ENCODE measurements at regions not wholly inside any gene's neighbourhood (a gene's known extent, or its start where the extent isn't known, plus 50 kb on each side); places are given as distances from the start of the nearest gene placed in this dataset.
"Not testable (repeated sequence)": the region's sequence is repeated elsewhere in the genome, so short reads cannot be mapped to it uniquely, and the experiment has no call there.

DNA sequence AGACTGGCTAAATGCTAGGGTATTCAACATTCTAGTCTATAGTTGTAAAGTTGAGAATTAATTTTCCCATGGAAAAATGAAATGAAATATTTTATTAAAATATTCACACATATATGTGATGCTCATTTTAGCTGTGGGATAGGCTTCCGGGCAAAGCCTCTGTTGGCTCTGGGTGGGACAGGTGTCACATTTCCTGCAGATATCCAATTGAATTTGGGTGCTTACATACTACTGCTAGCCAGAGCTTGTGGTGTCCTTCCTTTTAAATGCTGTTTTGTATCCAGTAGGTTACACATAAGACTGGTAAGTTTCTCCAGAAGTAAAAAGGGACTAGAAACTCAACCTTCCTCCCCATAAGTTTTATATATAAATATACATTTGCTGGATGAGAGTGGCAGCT, 73.8 kb downstream of the RPRM start:
- Histone ChIP-seq H3K4me2 (no peak overlapping the region), H3F3A (replicated peaks; ENCODE audit: insufficient read depth) (no peaks in the 10 kb centered on the region), H3K9ac (no peak overlapping the region), H4K20me1 (ENCODE audit: insufficient read depth) (no peaks in the 10 kb centered on the region), H3K27me3 (ENCODE audit: insufficient read depth) (no peaks in the 10 kb centered on the region), H3K79me2 (ENCODE audit: insufficient read depth) (no peaks in the 10 kb centered on the region), H3K4me3 (ENCODE audit: low read depth in 2 of 2, low read length in 1 of 2) (no peak overlapping the region), H2AFZ (ENCODE audit: low read depth) (no peak overlapping the region), H3K9me2 (no peaks in the 10 kb centered on the region), H3K27ac (ENCODE audit: low read depth in 2 of 2, low read length in 1 of 2) (no peak overlapping the region), H3K4me1 (ENCODE audit: control insufficient read depth in 1 of 2, insufficient read depth in 2 of 2, low read depth in 1 of 2, low read length in 1 of 2) (no peaks in the 10 kb centered on the region), H3K9me3 (no peaks in the 10 kb centered on the region), H3K36me3 (replicated peaks in 1 of 2; ENCODE audit: control insufficient read depth in 1 of 2, insufficient read depth in 2 of 2, low read length in 1 of 2) (no peaks in the 10 kb centered on the region)
- CTCF ChIA-PET = no interaction called here
- POLR2A ChIA-PET = no interaction called here
- WGBS (ENCODE audit: low lambda C conversion rate) = 33% methylated on average over 1 of the region's 1 CpG
- TF ChIP-seq NRF1 (IDR thresholded peaks at IDR 0.05; ENCODE audit: low read depth, low read length) (no peak), ELF1 (IDR thresholded peaks at IDR 0.05) (no peak), RCOR1 (IDR thresholded peaks at IDR 0.05; ENCODE audit: low read length) (no peak), MXI1 (IDR thresholded peaks at IDR 0.05; ENCODE audit: low read depth, low read length) (no peak), FOXJ3 (CRISPR knock-in tag; IDR thresholded peaks at IDR 0.05) (no peak), YY1 (IDR thresholded peaks at IDR 0.05; ENCODE audit: low read depth) (no peak)
- TF ChIP-seq, protein P1, sequence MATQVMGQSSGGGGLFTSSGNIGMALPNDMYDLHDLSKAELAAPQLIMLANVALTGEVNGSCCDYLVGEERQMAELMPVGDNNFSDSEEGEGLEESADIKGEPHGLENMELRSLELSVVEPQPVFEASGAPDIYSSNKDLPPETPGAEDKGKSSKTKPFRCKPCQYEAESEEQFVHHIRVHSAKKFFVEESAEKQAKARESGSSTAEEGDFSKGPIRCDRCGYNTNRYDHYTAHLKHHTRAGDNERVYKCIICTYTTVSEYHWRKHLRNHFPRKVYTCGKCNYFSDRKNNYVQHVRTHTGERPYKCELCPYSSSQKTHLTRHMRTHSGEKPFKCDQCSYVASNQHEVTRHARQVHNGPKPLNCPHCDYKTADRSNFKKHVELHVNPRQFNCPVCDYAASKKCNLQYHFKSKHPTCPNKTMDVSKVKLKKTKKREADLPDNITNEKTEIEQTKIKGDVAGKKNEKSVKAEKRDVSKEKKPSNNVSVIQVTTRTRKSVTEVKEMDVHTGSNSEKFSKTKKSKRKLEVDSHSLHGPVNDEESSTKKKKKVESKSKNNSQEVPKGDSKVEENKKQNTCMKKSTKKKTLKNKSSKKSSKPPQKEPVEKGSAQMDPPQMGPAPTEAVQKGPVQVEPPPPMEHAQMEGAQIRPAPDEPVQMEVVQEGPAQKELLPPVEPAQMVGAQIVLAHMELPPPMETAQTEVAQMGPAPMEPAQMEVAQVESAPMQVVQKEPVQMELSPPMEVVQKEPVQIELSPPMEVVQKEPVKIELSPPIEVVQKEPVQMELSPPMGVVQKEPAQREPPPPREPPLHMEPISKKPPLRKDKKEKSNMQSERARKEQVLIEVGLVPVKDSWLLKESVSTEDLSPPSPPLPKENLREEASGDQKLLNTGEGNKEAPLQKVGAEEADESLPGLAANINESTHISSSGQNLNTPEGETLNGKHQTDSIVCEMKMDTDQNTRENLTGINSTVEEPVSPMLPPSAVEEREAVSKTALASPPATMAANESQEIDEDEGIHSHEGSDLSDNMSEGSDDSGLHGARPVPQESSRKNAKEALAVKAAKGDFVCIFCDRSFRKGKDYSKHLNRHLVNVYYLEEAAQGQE (IDR thresholded peaks at IDR 0.05; ENCODE audit: low read depth, low read length) = no peak
- no peak for DNase-seq

DNA sequence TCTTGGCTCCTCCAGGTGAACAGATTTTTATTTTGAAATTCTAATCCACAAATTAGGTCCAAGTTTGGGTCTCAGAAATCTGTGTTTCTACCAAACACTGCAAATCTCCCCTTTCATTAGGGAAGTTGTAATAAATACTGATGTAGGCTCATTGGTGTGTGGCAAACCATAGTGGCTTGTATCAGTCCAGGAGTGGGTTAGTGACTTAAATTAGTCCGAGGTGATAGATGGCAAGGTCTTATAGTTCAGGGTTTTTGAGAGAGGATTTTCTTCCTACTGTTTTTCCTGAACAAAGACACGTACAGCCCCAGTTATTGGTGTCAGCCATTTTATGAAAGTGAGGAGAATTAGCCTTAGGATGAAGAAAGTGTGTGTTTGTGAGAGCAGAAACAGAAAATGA, 74.6 kb downstream of the RPRM start:
- H4K20me1 ChIP-seq (ENCODE audit: insufficient read depth) = no peaks in the 10 kb centered on the region
- H3K9ac ChIP-seq = no peak overlapping the region
- no peak overlapping the region for H3K4me3 ChIP-seq (ENCODE audit: low read depth in 2 of 2, low read length in 1 of 2)
- no peaks in the 10 kb centered on the region for H3K27me3 ChIP-seq (ENCODE audit: insufficient read depth)
- H3K9me2 ChIP-seq = no peaks in the 10 kb centered on the region
- H3K27ac ChIP-seq (ENCODE audit: low read depth in 2 of 2, low read length in 1 of 2) = no peak overlapping the region
- no peaks in the 10 kb centered on the region for H3K36me3 ChIP-seq (replicated peaks in 1 of 2; ENCODE audit: control insufficient read depth in 1 of 2, insufficient read depth in 2 of 2, low read length in 1 of 2)
- ChIA-PET POLR2A (no interaction called here), CTCF (no interaction called here)
- no peak for DNase-seq
- no peaks in the 10 kb centered on the region for H3K9me3 ChIP-seq
- no peaks in the 10 kb centered on the region for H3K4me1 ChIP-seq (ENCODE audit: control insufficient read depth in 1 of 2, insufficient read depth in 2 of 2, low read depth in 1 of 2, low read length in 1 of 2)
- 13% methylated on average over 2 of the region's 2 CpGs for WGBS (ENCODE audit: low lambda C conversion rate)
- no peak overlapping the region for H3K4me2 ChIP-seq
- TF ChIP-seq, protein P2, sequence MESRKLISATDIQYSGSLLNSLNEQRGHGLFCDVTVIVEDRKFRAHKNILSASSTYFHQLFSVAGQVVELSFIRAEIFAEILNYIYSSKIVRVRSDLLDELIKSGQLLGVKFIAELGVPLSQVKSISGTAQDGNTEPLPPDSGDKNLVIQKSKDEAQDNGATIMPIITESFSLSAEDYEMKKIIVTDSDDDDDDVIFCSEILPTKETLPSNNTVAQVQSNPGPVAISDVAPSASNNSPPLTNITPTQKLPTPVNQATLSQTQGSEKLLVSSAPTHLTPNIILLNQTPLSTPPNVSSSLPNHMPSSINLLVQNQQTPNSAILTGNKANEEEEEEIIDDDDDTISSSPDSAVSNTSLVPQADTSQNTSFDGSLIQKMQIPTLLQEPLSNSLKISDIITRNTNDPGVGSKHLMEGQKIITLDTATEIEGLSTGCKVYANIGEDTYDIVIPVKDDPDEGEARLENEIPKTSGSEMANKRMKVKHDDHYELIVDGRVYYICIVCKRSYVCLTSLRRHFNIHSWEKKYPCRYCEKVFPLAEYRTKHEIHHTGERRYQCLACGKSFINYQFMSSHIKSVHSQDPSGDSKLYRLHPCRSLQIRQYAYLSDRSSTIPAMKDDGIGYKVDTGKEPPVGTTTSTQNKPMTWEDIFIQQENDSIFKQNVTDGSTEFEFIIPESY (IDR thresholded peaks at IDR 0.05; ENCODE audit: borderline replicate concordance, low read depth) = no peak
- TF ChIP-seq FOXM1 (IDR thresholded peaks at IDR 0.05; ENCODE audit: low read depth) = no peak
- no peak for TF ChIP-seq FOSL2 (IDR thresholded peaks at IDR 0.05; ENCODE audit: borderline replicate concordance, low read depth)
- no peak for TF ChIP-seq GABPA (IDR thresholded peaks at IDR 0.05; ENCODE audit: low read depth)
- TF ChIP-seq, protein P3, sequence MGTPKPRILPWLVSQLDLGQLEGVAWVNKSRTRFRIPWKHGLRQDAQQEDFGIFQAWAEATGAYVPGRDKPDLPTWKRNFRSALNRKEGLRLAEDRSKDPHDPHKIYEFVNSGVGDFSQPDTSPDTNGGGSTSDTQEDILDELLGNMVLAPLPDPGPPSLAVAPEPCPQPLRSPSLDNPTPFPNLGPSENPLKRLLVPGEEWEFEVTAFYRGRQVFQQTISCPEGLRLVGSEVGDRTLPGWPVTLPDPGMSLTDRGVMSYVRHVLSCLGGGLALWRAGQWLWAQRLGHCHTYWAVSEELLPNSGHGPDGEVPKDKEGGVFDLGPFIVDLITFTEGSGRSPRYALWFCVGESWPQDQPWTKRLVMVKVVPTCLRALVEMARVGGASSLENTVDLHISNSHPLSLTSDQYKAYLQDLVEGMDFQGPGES (IDR thresholded peaks at IDR 0.05; ENCODE audit: low read depth, low read length) = no peak
- no peak for TF ChIP-seq MXI1 (IDR thresholded peaks at IDR 0.05; ENCODE audit: low read depth, low read length)
- H3K79me2 ChIP-seq (ENCODE audit: insufficient read depth) = no peaks in the 10 kb centered on the region
- no peak overlapping the region; the same call in 1 of the 2 replicates for H2AFZ ChIP-seq (ENCODE audit: low read depth)
- no peaks in the 10 kb centered on the region for H3F3A ChIP-seq (replicated peaks; ENCODE audit: insufficient read depth)

DNA sequence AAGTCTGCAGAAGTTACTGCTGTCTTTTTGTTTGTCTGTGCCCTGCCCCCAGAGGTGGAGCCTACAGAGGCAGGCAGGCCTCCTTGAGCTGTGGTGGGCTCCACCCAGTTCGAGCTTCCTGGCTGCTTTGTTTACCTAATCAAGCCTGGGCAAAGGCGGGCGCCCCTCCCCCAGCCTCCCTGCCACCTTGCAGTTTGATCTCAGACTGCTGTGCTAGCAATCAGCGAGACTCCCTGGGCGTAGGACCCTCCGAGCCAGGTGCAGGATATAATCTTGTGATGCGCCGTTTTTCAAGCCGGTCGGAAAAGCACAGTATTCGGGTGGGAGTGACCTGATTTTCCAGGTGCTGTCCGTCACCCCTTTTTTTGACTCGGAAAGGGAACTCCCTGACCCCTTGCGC, 75.2 kb downstream of the RPRM start:
- DNase-seq; H3K4me2 ChIP-seq; H4K20me1 ChIP-seq (ENCODE audit: insufficient read depth); H2AFZ ChIP-seq (ENCODE audit: low read depth); H3K9me2 ChIP-seq; H3K36me3 ChIP-seq (replicated peaks in 1 of 2; ENCODE audit: control insufficient read depth in 1 of 2, insufficient read depth in 2 of 2, low read length in 1 of 2); H3F3A ChIP-seq (replicated peaks; ENCODE audit: insufficient read depth); H3K4me1 ChIP-seq (ENCODE audit: control insufficient read depth in 1 of 2, insufficient read depth in 2 of 2, low read depth in 1 of 2, low read length in 1 of 2); H3K27ac ChIP-seq (ENCODE audit: low read depth in 2 of 2, low read length in 1 of 2); H3K9me3 ChIP-seq; CTCF ChIA-PET; H3K79me2 ChIP-seq (ENCODE audit: insufficient read depth); H3K27me3 ChIP-seq (ENCODE audit: insufficient read depth); H3K9ac ChIP-seq; POLR2A ChIA-PET: not testable (repeated sequence)
- peak overlapping the region in 1 of 2 experiments; percentile 26; a peak in 1 of 4 replicates for H3K4me3 ChIP-seq (ENCODE audit: low read depth in 2 of 2, low read length in 1 of 2)
- WGBS (ENCODE audit: low lambda C conversion rate) = 31% methylated on average over 12 of the region's 14 CpGs
